GM18526 (cell line): ENCODE measurements at regions not wholly inside any gene's neighbourhood (a gene's known extent, or its start where the extent isn't known, plus 50 kb on each side); places are given as distances from the start of the nearest gene placed in this dataset.

ENCODE experiments used
- POLR2A ChIP-seq: IDR thresholded peaks from 3 replicates; pipeline ENCODE4 v1.6.1; 2011; ENCODE audit not compliant: insufficient read length; ENCODE audit errors: extremely low read depth

DNA sequence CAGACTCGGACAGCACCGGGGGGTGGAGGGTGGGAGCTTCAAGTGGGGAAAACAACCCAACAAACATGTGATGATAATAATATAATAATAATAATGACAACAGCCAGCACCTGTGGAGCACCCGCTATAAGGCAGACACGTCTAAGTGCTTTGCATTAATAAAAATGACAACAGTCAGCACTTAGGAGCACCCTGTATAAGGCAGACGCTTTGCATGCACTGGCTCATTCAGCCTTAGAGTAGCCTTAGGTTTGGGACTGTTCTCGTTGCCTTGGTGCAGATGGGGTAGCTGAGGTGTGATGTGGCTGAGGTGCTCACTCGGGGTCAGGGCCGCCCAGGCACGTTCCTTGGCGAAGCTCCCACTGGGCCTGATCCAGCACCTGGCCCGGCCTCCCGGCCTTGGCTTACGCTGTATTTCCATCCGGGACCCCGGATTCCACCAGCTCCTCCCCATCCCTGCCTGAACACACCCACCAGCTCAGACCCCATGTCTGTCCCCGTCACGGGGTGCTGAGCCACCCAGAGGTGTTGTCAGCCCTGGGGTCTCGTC, 144.0 kb upstream of the CIBAR2 start:
- no peak for TF ChIP-seq POLR2A

DNA sequence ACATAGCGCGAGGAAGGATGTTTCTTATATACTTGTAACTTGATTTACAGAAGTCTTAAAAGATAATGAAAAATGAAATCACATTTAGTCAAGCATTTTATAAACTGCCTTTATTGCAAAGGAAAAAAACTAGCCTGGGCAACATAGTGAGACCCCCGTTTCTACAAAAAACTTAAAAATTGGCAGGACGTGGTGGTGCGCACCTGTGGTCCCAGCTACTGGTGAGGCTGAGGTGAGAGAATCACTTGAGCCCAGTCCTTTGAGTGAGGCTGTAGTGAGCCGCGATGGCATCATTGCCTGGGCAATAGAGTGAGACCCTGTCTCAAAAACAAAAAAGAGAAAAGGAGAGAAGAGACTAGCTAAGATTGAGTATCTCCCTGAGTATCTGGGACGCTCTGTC, 145.2 kb upstream of the CIBAR2 start:
- no peak for TF ChIP-seq POLR2A

DNA sequence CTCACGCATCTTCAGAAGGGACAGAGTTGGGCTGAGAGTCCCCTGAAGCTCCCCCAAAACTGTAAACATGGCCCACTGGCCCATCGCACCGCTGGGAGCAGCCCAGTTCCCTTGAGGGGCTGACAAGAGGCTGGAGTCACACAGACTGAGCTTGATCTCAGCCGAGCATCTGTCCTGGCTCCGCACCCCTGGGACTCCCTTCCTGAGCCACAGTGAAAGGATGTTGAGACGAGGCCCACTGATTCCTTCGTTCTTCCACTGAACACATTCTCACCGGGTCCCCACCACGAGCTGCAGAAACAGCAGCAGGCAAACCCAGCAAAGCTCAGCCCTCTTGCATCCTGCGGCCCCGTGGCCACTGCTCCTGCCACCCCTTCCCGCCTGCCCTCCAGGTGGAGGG, 145.9 kb upstream of the CIBAR2 start:
- TF ChIP-seq POLR2A: no peak

DNA sequence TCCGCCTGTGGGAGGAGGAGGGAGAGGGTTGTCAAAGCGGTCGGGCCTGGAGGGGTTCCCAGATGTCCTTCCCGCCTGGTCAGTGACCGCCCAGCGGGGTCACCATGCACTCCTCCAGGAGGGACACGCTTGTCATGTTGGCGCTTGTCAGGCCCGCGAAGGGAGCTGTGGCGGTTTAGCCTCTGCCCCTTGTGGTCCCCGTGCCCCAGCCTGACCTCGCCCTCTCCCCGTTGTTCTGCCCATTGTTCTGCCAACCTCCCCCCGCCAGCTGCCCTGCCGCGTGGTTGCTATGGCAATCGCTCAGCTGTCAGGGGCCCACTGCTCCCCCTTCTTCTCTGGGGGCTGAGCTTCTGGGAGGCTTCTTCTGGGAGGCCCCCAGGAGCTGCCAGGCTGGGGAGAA, 146.4 kb upstream of the CIBAR2 start:
- TF ChIP-seq POLR2A: no peak

DNA sequence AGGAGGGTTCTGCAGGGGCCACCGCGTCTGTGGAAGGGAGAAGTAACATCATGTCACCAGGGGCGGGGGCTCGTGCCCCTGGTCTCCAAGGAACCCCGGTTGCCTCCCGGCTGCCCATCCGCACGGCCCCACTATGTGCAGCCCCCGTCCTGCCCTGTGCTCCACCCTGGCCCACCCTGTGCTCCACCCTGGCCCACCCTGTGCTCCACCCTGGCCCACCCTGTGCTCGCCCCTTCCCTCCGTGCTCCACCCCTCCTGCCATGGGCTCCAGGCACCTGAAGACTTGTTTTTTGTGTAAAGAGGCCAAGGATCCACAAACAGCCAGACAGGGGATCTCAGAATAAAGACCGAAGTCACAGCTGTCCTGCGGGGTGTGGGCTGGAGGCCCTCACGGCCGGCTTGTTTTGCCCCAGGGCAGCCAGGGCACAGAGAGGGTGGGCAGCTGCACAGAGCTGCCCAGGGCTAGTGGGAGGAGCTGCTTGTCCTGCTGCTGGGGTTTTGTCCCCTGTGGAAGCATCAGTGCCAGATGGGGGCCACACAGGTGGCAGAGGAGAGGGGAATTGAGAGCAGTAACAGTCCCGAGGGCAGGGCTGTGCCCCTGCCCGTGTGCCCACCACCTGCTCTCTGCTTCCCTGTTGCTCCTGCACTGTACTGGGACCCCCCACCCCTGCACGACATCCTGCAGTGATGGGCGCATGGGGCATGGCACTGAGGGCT, 147.0 kb upstream of the CIBAR2 start:
- no peak for TF ChIP-seq POLR2A

DNA sequence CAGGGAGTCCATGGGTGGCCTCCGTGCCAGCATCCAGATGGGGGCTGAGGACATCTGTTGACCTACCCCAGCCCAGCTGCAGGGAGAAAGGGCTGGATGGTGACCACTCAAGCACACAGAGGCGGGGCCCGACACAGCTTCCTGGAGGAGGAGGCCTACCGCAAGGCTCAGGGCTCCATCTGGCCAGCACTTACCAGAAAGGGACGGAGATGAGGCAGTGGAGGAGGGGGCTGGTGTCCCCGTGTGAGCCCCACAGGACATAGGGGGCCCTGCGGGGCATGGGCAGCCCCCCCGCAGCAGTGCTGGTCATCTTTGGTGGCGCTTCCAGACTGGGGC, 147.5 kb upstream of the CIBAR2 start:
- TF ChIP-seq POLR2A: no peak

DNA sequence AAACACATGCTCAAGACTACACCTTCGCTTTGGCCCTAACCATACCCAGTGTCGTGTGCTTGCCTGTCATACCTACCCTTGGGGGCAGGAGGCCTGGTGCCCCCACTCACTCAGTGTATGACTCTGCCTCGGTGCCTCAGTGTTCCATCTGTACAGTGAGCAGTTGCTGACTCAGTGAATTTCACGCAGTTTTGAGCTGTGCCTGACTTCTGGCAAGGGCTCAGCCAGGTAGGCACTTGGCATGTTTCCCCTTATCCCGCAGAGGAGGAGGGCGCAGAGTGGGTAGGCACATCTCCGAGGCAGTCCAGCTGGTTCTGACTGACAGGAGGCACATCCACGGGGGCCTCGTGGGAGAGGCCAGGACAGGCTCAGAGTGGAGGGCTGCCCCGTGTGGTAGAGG, 148.9 kb upstream of the CIBAR2 start:
- no peak for TF ChIP-seq POLR2A

DNA sequence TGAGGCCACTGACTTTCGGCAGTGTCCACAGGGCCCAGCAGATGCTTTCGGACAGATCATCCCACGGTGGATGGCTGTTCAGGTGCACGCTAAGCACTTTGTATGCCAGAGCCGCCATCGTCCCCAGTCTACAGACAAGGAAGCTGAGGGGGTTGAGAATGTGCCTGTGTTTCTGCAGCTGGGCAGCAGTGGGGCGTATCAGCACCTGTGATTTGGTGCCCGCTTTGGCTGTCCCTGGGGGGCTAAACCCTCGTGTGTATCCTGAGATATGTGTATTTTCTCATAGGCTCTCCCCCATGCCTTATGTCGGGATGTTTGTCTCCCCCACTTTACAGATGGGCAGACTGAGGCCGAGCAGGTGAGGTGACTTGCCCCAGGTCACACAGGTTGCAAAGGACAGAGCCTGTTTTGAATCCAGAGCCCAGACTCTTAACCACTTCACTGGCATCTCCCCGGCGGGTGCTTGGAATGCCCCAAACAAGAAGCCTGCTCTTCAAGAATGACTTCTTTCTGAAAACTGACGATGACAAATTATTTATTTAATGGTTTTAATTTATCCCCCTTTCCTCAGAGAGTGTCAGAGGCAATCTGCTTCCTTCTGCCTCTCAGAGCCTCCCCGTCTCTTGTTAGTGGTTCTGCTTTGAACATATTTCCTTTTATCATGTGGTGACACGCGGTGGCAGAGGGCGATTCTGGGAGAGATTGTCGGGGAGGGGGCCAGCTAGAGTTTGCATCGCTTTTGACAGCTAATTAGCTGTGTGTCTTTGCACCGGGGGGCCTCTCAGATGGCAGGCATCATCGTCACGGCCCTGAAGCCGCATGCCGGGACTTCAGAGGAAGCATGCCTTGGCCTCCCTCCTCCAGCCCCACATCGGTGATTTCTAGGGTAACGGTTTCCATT, 149.6 kb upstream of the CIBAR2 start:
- TF ChIP-seq POLR2A: no peak

DNA sequence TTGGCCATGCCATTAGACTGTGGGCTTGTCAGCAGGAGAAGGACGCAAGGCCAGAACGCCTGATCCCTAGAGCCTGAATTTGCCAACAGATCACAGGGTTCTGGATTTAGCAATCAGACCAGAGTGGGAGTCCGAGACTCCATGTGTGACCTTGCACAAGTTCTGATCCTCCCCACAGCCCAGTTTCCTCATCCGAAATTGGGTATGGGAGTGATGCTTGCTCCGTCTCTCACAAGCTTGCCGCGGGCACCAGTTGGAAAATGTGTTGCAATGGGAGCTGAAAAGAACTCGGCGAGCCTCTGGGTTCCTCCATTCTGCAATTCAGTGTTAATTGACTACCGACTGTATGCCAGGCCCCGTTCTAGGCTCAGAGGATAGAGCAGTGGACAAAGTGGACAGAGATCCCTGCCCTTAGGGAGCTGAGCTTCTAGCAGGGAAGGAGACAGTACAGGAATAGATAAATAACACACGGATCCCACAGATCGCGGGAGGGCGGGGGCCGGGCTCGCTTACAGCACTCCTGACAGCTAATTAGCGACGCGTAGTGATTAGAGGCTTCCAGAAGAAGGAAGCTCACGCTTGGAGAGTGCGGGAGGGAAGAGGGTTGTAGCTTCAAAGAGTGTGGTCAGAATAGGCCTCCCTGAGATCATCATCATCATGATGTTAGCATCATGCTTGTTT, 150.4 kb upstream of the CIBAR2 start:
- TF ChIP-seq POLR2A: no peak

DNA sequence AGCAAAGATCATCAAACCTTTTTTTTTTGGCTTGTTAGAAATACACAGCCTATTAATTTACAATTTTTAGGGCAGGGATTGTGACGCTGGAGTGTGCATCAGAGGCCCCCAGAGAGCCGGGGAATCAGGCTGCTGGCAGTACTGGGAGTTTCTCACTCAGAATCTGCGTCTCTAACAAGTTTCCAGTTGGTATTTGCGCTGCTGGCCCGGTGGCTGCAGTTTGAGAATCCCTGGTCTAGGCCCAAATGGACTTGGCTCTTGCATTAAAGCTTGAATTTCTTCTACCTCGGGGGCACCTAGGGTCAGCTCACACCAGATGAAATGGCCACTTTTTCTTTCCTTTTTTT, 150.9 kb upstream of the CIBAR2 start:
- TF ChIP-seq POLR2A: no peak

DNA sequence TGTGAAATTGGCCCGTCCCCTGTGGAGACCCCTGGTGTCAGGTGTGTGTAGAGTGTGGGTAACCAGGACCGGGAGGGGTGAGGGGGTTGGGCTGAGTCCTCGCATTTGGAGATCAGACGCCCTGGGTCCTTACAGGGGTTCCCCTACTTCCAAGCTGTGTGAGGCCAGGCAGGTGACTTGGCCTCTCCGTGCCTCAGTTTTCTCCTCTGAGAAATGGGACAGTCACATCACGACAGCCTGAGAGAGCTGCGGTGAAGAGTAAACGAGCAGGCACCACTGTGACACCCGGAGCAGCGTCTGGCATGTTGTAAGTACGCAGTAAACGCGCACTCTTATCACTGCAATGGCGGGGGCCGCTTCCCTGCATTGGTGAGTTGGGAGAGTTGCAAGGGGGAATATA, 152.5 kb upstream of the CIBAR2 start:
- TF ChIP-seq POLR2A: no peak

DNA sequence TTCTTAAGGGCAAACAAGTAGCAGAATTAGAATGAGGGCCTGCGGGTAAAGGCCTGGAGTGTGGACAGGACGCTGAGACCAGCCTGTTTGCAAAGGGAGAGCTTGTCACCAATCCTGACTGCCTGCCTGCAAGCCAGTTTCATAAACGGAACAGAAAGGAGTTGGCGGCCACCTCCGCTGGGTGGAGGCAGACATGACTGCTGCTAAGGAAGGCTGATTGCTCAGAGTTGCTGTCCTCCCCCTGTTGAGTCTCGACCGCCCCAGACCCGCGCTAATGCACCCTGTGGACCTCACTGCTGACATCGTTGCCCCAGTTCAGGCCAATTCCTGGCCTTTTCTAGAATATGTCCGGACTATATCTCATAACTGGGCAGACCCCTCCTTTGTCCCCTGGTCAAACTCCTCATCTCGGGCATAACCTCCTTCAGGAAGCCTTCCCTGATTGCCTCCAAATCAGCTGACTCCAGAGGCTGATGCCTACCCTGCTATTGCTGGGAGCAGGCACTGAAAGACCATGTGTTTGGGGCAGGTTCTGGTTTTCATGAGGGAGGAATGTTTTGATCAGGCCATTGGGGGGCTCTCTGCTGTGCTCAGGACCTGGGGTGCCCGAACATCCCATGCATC, 153.0 kb upstream of the CIBAR2 start:
- no peak for TF ChIP-seq POLR2A

DNA sequence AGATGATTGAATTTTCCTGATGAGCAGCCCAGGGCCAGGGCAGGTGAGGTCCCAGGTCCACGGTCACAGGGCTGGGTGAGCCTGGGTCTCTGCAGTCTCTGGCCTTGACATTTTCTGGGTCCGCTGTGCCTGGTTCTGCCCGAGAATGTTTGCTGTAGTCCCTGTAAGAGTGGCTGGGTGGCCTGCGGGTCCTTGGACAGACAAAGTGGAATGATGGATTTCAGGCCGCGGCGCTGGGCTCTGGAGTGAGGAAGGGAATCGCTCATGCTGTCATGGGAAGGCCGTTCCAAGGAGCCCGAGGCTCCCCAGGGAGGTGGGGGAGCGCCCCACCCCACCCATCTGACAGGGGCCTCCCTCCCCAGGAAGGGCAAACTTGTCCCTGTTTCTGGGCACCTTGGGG, 153.5 kb upstream of the CIBAR2 start:
- TF ChIP-seq POLR2A: no peak

DNA sequence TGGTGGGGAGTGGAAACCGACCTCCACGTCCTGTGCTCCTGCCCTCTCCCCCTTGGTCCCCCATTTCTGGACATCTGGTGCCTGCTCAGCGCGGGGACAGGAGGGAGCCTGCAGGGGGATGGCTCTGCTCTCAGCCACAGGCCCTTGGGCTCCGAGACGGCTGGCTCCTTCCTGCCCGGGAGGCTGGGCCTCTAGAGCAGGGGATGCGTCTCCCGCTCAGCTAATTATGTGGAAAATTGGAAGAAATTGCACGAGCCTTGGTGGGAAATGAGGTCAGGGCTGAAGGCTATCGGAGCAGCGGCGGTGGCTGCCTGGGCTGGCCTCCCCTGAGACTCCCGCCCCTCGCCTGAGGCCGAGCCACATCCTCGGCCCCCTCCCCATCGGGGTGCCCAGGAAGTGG, 154.6 kb upstream of the CIBAR2 start:
- no peak for TF ChIP-seq POLR2A

DNA sequence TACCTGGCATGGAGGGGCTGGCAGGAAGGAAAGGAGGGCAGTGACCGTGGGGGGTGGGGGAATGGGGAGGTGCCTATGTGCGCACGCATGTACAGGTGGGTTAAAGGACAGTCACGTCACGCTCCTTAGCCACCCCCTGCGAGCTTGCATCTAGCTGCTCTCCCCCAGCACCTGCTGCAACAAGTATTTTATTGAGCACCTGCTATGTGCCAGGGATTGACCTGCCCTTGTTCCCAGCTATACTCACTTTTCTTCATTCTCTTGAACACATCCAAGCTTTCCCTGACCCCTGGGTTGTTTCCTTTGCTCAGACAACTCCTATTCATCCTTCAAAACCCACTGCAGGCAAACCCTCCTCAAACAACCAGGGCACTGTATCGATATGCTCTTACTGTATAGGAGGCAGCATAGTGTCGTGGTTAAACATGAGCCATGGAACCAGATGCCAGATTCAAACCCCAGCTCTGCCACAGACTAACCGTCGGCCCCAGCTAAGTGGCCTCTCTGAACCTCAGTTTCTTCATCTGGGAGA, 155.2 kb upstream of the CIBAR2 start:
- no peak for TF ChIP-seq POLR2A
